AG20443 (cell line): ENCODE measurements at regions not wholly inside any gene's neighbourhood (a gene's known extent, or its start where the extent isn't known, plus 50 kb on each side); places are given as distances from the start of the nearest gene placed in this dataset.

Experiments used
- DNase-seq: peaks from one replicate; pipeline ENCODE4 v3.0.0; 2012; ENCODE audit warnings: low spot score, mixed read lengths

GRCh38 chr3:34183114-34183513, 384.7 kb downstream of the PDCD6IP start:
- no peak for DNase-seq

- DNase-seq: no peak
Observed at GRCh38 chr3:34183611-34184340, 385.3 kb downstream of the PDCD6IP start.

GRCh38 chr3:34185301-34185700, 386.9 kb downstream of the PDCD6IP start:
- no peak for DNase-seq

- no peak for DNase-seq
Observed at GRCh38 chr3:34189133-34189532, 390.7 kb downstream of the PDCD6IP start.

GRCh38 chr3:34196914-34197313, 398.5 kb downstream of the PDCD6IP start:
- DNase-seq: no peak

- DNase-seq: no peak
Observed at GRCh38 chr3:34198309-34198708, 399.9 kb downstream of the PDCD6IP start.

GRCh38 chr3:34200576-34200975, 402.1 kb downstream of the PDCD6IP start:
- DNase-seq: no peak

- no peak for DNase-seq
Observed at GRCh38 chr3:34202975-34203374, 404.5 kb downstream of the PDCD6IP start.

- DNase-seq: no peak
Observed at GRCh38 chr3:34203386-34203785, 405.0 kb downstream of the PDCD6IP start.

- no peak for DNase-seq
Observed at GRCh38 chr3:34207002-34207401, 408.6 kb downstream of the PDCD6IP start.

GRCh38 chr3:34207806-34208205, 409.4 kb downstream of the PDCD6IP start:
- no peak for DNase-seq

- no peak for DNase-seq
Observed at GRCh38 chr3:34212175-34212574, 413.7 kb downstream of the PDCD6IP start.

GRCh38 chr3:34212656-34213055, 414.2 kb downstream of the PDCD6IP start:
- peak; percentile 7 for DNase-seq

GRCh38 chr3:34213478-34213877, 415.0 kb downstream of the PDCD6IP start:
- no peak for DNase-seq

GRCh38 chr3:34216711-34217335, 418.4 kb downstream of the PDCD6IP start:
- no peak for DNase-seq

GRCh38 chr3:34218706-34219385, 420.4 kb downstream of the PDCD6IP start:
- DNase-seq: no peak

- DNase-seq: no peak
Observed at GRCh38 chr3:34219556-34219955, 421.1 kb downstream of the PDCD6IP start.

- DNase-seq: no peak
Observed at GRCh38 chr3:34225821-34226366, 427.5 kb downstream of the PDCD6IP start.

GRCh38 chr3:34229876-34230275, 431.4 kb downstream of the PDCD6IP start:
- no peak for DNase-seq

GRCh38 chr3:34235096-34235495, 436.7 kb downstream of the PDCD6IP start:
- no peak for DNase-seq

- DNase-seq: no peak
Observed at GRCh38 chr3:34237946-34238345, 439.5 kb downstream of the PDCD6IP start.

- DNase-seq: no peak
Observed at GRCh38 chr3:34238407-34238806, 440.0 kb downstream of the PDCD6IP start.

GRCh38 chr3:34239287-34239686, 440.9 kb downstream of the PDCD6IP start:
- DNase-seq: no peak
